ENCODE measurements at regions not wholly inside any gene's neighbourhood (a gene's known extent, or its start where the extent isn't known, plus 50 kb on each side); places are given as distances from the start of the nearest gene placed in this dataset.
"Not testable (repeated sequence)": the region's sequence is repeated elsewhere in the genome, so short reads cannot be mapped to it uniquely, and the experiment has no call there.

- Histone ChIP-seq H3K4me3 (no peak overlapping the region), H3K9me3 (no peaks in the 10 kb centered on the region), H3K4me1 (no peaks in the 10 kb centered on the region), H3K36me3 (no peaks in the 10 kb centered on the region), H3K27me3 (no peaks in the 10 kb centered on the region), H3K27ac (no peak overlapping the region)
- intact Hi-C loops (cut with DNase I), result no loop called here
- no peak for DNase-seq (ENCODE audit: low spot score in 2 of 2)
- TF ChIP-seq CTCF (IDR thresholded peaks at IDR 0.05), result no peak
Observed at GRCh38 chr4:160546201-160546600, 1443.3 kb downstream of the RAPGEF2 start.

GRCh38 chr4:160549951-160550519, 1447.2 kb downstream of the RAPGEF2 start:
- DNase-seq (ENCODE audit: low spot score in 2 of 2); intact Hi-C loops (cut with DNase I); H3K4me3 ChIP-seq; H3K27ac ChIP-seq; H3K36me3 ChIP-seq; H3K9me3 ChIP-seq; H3K4me1 ChIP-seq; H3K27me3 ChIP-seq: not testable (repeated sequence)

- H3K36me3 ChIP-seq, result no peaks in the 10 kb centered on the region
Observed at GRCh38 chr4:160562661-160563060, 1459.8 kb downstream of the RAPGEF2 start.

GRCh38 chr4:160563552-160564282, 1460.8 kb downstream of the RAPGEF2 start:
- Histone ChIP-seq H3K4me1 (no peaks in the 10 kb centered on the region), H3K27me3 (no peaks in the 10 kb centered on the region), H3K27ac (no peak overlapping the region), H3K4me3 (no peak overlapping the region), H3K9me3 (no peaks in the 10 kb centered on the region), H3K36me3 (no peaks in the 10 kb centered on the region)
- intact Hi-C loops (cut with DNase I), result no loop called here
- TF ChIP-seq CTCF (IDR thresholded peaks at IDR 0.05), result no peak
- DNase-seq (ENCODE audit: low spot score in 2 of 2), result no peak

More at GRCh38 chr4:160562661-160563060, 1459.8 kb downstream of the RAPGEF2 start:
- H3K4me3 ChIP-seq, result no peak overlapping the region
- no peaks in the 10 kb centered on the region for H3K27me3 ChIP-seq
- no peak for DNase-seq (ENCODE audit: low spot score in 2 of 2)
- no peaks in the 10 kb centered on the region for H3K4me1 ChIP-seq
- TF ChIP-seq CTCF (IDR thresholded peaks at IDR 0.05), result no peak
- intact Hi-C loops (cut with DNase I), result no loop called here
- H3K9me3 ChIP-seq, result no peaks in the 10 kb centered on the region
- no peak overlapping the region for H3K27ac ChIP-seq

- H3K4me1 ChIP-seq, result no peaks in the 10 kb centered on the region
- H3K4me3 ChIP-seq, result no peak overlapping the region
- no peak for DNase-seq (ENCODE audit: low spot score in 2 of 2)
- no peaks in the 10 kb centered on the region for H3K27me3 ChIP-seq
- no peaks in the 10 kb centered on the region for H3K9me3 ChIP-seq
- TF ChIP-seq CTCF (IDR thresholded peaks at IDR 0.05), result no peak
- intact Hi-C loops (cut with DNase I), result no loop called here
- no peak overlapping the region for H3K27ac ChIP-seq
- H3K36me3 ChIP-seq, result no peaks in the 10 kb centered on the region
Observed at GRCh38 chr4:160567634-160568033, 1464.8 kb downstream of the RAPGEF2 start.

DNA sequence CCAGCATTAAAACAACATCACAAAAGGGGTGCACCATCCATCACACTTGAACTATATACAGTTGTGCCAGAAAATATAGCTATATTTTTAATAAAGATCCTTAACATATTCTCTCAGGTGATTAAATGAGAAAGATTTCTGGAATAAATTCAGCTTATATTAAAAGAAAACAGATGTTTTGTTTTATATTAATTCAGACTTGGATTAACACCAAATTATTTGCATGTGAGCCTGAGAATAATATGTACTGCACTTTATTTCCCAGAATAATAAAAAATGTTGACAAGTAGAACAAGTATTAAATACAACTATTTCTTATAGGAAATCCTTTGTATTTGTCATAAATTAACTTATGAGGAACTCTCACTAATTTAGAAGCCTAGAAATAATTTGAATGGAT, 1467.4 kb downstream of the RAPGEF2 start:
- H3K27me3 ChIP-seq, result no peaks in the 10 kb centered on the region
- H3K36me3 ChIP-seq, result no peaks in the 10 kb centered on the region
- H3K4me1 ChIP-seq, result no peaks in the 10 kb centered on the region
- DNase-seq (ENCODE audit: low spot score in 2 of 2), result no peak
- H3K4me3 ChIP-seq, result no peak overlapping the region
- H3K9me3 ChIP-seq, result no peaks in the 10 kb centered on the region
- intact Hi-C loops (cut with DNase I), result no loop called here
- no peak for TF ChIP-seq CTCF (IDR thresholded peaks at IDR 0.05)
- no peak overlapping the region for H3K27ac ChIP-seq

DNA sequence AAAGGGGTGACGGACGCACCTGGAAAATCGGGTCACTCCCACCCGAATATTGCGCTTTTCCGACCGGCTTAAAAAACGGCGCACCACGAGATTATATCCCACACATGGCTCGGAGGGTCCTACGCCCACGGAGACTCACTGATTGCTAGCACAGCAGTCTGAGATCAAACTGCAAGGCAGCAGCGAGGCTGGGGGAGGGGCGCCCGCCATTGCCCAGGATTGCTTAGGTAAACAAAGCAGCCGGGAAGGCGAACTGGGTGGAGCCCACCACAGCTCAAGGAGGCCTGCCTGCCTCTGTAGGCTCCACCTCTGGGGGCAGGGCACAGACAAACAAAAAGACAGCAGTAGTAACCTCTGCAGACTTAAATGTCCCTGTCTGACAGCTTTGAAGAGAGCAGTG, 1471.4 kb downstream of the RAPGEF2 start:
- DNase-seq (ENCODE audit: low spot score in 2 of 2); H3K4me3 ChIP-seq; intact Hi-C loops (cut with DNase I); H3K27me3 ChIP-seq; H3K9me3 ChIP-seq; H3K4me1 ChIP-seq; H3K27ac ChIP-seq; H3K36me3 ChIP-seq: not testable (repeated sequence)

All from ascending aorta (tissue), 2 donors.